Erythroblast (primary cell): ENCODE measurements at regions not wholly inside any gene's neighbourhood (a gene's known extent, or its start where the extent isn't known, plus 50 kb on each side); places are given as distances from the start of the nearest gene placed in this dataset.

ENCODE experiments used
- GATA1 ChIP-seq: IDR thresholded peaks from 2 replicates; pipeline ENCODE4 v1.6.1; 2011; ENCODE audit warnings: low read depth, mild to moderate bottlenecking, control low read depth, low read length, moderate library complexity
- POLR2A ChIP-seq: IDR thresholded peaks from 2 replicates; pipeline ENCODE4 v1.6.1; 2011; ENCODE audit warnings: mild to moderate bottlenecking, low read length

GRCh38 chr13:27358420-27358819, 66.0 kb upstream of the GTF3A start:
- no peak for TF ChIP-seq POLR2A
- TF ChIP-seq GATA1, result no peak
